Esophagus mucosa (tissue), 1 donor: ENCODE measurements at regions not wholly inside any gene's neighbourhood (a gene's known extent, or its start where the extent isn't known, plus 50 kb on each side); places are given as distances from the start of the nearest gene placed in this dataset.

Experiments used
- ATAC-seq: fragments of 200-7000 bp; cut with Tn5 transposase; one replicate; pipeline ENCODE4 v1.9.1; 2020
- donor health status: DM: yes; HTN: yes; CAD: no.

DNA sequence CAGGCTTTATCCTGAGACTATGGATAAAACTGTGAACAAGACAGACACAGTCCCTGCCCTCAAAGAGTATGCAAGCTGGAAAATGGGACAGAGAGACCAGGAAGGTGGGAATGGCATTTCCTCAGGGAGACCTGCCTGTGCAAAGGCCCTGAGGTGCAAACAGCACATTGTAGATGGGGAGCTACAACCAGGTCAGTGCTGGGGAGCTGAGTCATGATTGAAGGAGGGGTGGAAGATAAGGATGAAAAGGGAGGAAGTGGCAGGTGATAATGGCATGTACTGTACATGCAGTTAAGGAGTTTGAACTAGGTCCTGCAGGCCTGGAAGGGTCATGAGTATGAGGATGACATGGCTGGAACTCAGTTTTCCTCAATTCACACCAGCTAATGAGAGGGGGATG, 75.5 kb upstream of the BOD1 start:
- ATAC-seq, result no peak

- no peak for ATAC-seq
Measured at GRCh38 chr5:173693670-173694069, 77.2 kb upstream of the BOD1 start.

GRCh38 chr5:173696216-173696615, 79.8 kb upstream of the BOD1 start:
- ATAC-seq, result no peak

- ATAC-seq, result no peak
Measured at GRCh38 chr5:173697931-173698579, 81.6 kb upstream of the BOD1 start.

GRCh38 chr5:173699966-173700365, 83.5 kb upstream of the BOD1 start:
- no peak for ATAC-seq

DNA sequence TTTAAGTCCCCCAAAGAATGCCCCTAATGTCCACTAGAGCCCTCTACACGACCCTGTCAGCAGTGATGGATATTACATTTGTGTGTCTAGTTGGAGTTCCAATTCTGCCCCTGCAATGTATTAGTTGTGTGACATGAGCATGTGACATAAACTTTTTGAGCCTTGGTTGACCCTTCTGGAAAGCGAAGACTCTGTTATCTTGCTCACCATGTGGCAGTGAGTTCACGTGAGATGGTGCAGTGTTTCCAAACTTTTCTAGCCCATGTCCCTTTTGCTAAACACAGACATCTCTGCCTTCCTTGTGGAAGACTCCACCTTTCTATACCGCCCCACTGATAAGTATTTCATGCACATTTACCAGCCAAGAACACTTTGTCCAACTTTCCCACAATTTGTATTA, 87.0 kb upstream of the BOD1 start:
- no peak for ATAC-seq

DNA sequence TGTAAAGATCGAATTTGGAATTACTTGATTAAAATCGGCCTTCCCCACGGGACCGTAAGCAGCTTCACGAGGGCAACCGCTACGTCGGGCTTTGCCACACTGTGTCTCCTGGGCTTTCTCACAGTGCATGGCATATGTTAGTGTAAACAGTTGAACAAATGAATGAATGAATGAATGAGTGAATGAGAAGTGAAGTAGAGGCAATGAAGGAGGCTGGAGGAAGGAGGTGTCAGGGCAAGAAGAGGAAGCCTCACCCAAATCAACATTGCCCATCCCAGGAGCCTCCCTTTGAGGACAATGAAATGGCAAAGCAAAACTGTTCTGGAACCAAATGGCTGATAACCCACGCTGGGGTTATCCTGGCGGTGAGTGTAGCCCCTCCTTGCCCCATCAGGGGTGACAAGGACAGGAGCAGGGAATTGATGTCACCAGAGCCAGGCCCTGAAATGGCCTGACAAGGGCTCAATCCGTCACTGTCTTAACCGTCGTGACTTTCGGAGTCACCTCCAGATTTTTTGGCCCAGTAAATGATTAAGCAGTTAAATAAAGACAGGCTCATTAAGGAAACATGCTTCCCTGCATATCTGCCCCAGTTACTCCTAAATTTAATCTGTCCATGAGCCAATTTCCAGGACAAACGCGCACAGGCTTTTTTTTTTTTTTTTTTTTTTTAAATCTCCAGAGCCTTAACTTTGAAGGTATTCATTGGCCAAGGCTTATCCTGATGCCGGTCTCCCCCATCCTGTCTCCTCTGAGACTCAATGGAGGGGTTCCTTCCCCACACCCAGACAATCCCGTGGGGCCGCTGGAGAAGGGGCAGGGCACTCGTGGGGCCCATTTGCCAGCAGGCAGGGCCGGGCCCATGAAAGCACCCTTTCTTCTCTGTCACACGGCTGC, 88.4 kb upstream of the BOD1 start:
- no peak for ATAC-seq

GRCh38 chr5:173705512-173706044, 89.1 kb upstream of the BOD1 start:
- ATAC-seq, result no peak

- no peak for ATAC-seq
Measured at GRCh38 chr5:173706700-173707099, 90.2 kb upstream of the BOD1 start.

- peak; percentile 76 for ATAC-seq
Measured at GRCh38 chr5:173707392-173707791, 90.9 kb upstream of the BOD1 start.

DNA sequence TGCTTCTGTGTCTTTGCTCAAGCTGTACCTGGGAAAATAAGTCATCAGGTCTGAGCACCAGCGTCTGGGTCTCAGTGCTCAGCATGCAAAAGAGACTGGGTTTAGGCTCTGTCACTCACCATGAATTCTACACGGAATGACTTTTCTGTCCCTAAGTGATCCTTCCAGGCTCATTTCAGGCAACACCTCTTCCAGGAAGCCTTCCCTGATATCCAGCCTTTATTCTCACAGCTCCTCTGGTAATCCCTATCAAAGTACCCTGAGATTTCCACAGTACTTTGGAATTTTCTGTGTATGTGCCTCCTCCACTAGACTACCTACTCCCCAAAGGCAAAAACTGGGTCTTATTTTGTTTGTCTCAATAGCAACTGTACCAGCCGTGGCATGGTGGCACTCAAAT, 92.7 kb upstream of the BOD1 start:
- ATAC-seq, result no peak

DNA sequence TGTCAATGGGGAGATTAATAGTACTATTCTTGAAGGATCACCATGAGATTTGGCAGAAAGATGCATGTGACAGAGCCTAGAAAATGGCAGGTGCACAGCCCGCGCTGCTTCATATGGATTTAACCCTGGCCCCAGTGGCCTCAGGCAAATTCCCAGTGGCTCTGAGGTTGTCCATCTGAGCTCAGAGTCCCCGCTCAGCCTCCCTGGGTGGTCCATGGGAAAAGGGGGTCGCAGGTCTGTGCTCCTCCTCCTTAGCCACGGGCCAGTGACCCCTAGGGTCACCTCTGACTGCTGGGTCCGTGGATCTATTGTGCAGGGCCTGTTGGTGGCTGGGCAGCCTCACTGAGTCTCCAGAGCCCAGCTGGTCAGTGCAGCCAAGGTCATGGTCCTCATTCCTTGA, 93.3 kb upstream of the BOD1 start:
- no peak for ATAC-seq

GRCh38 chr5:173710528-173710927, 94.1 kb upstream of the BOD1 start:
- no peak for ATAC-seq

GRCh38 chr5:173711466-173711865, 95.0 kb upstream of the BOD1 start:
- no peak for ATAC-seq

GRCh38 chr5:173712609-173713175, 96.2 kb upstream of the BOD1 start:
- no peak for ATAC-seq

- peak; percentile 85 for ATAC-seq
Measured at GRCh38 chr5:173714551-173715428, 98.3 kb upstream of the BOD1 start.

DNA sequence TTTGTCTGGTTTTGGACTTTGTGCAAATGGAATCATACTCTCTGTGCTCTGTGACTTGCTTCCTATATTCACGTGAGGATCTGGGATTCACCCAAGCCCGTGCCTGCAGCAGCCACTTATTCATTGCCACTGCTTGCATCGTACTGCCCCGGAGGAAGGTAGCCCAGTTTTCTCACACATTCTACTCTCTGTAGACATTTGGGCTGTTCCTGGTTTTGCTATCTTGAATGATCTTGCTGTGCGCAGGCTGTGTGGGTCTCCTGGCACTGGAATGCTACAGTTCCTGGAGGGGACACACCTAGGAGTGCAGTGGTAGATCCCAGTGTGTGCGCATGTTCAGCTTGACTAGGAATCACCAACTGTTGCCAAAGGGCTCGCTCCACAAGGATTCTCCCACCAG, 99.2 kb upstream of the BOD1 start:
- ATAC-seq, result no peak

- no peak for ATAC-seq
Measured at GRCh38 chr5:173716058-173716682, 99.7 kb upstream of the BOD1 start.

- no peak for ATAC-seq
Measured at GRCh38 chr5:173717959-173718358, 101.5 kb upstream of the BOD1 start.

DNA sequence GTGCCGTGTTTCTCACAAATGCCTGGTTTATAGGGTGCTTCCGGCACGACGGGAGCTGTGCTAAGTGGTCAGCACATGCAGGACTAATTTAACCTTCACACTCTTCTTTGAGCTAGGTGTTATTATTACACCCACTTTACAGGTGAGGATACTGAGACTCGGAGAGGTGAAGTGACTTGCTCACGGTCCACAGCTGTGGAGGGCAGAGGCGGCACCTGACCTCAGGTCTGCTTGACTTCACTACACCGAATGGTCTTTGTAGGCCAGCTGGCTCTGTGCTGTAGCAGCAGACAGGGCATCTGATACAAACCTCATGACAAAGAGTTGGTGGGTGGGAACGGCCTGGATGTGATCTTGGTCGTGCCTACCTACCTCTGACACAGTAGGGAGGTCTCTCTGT, 102.0 kb upstream of the BOD1 start:
- no peak for ATAC-seq

DNA sequence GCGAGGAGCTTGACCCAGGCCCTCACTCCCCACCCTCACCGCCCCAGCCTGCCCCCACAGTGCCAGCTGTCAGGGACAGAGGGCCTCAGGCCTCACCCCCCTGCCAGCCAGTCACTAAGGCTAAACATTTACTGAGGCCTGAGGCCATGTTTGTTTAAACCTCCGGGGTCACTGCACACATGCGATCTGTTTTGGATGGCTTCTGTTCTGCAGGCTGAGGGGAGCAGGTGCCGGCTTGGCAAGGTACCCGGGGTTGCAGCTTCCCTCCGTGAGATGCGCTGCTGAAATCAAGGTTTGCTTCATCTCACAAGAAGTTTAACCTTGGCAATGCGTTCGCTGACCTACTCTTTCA, 103.3 kb upstream of the BOD1 start:
- ATAC-seq, result no peak

GRCh38 chr5:173720286-173720952, 104.0 kb upstream of the BOD1 start:
- ATAC-seq, result no peak
